ENCODE measurements at regions not wholly inside any gene's neighbourhood (a gene's known extent, or its start where the extent isn't known, plus 50 kb on each side); places are given as distances from the start of the nearest gene placed in this dataset.

- Histone ChIP-seq H3K9me2 (replicated peaks; ENCODE audit: insufficient read depth) (no peaks in the 10 kb centered on the region), H3K36me3 (replicated peaks; ENCODE audit: insufficient read depth, low read depth) (no peaks in the 10 kb centered on the region), H3K9me3 (ENCODE audit: low read depth) (no peaks in the 10 kb centered on the region), H3K27ac (no peak overlapping the region), H3K4me2 (no peak overlapping the region), H3K4me1 (ENCODE audit: insufficient read depth) (no peaks in the 10 kb centered on the region), H3K27me3 (no peaks in the 10 kb centered on the region), H3K79me2 (no peaks in the 10 kb centered on the region), H2AFZ (no peak overlapping the region), H4K20me1 (ENCODE audit: insufficient read depth, poor library complexity, severe bottlenecking) (no peaks in the 10 kb centered on the region), H3K4me3 (no peak overlapping the region)
- no peak for DNase-seq (ENCODE audit: low spot score)
- WGBS (ENCODE audit: low lambda C conversion rate, missing lambda C conversion rate), result 6% methylated on average over 1 of the region's 1 CpG
- no peak for TF ChIP-seq CTCF (IDR thresholded peaks at IDR 0.05; ENCODE audit: poor library complexity)
- TF ChIP-seq EZH2 (IDR thresholded peaks at IDR 0.05; ENCODE audit: borderline replicate concordance), result no peak
- TF ChIP-seq EZH2phosphoT487 (IDR thresholded peaks at IDR 0.05; ENCODE audit: low read depth, severe bottlenecking, unreplicated experiment), result no peak
These were observed 205.5 kb downstream of the MFSD1 start for GRCh38 chr3:159007331-159007730.

- TF ChIP-seq EZH2 (IDR thresholded peaks at IDR 0.05; ENCODE audit: borderline replicate concordance) (no peak), CTCF (IDR thresholded peaks at IDR 0.05; ENCODE audit: poor library complexity) (no peak), EZH2phosphoT487 (IDR thresholded peaks at IDR 0.05; ENCODE audit: low read depth, severe bottlenecking, unreplicated experiment) (no peak)
- H3K27ac ChIP-seq, result no peak overlapping the region
- no peak overlapping the region for H3K4me3 ChIP-seq
- H3K79me2 ChIP-seq, result no peaks in the 10 kb centered on the region
- 63% methylated on average over 4 of the region's 4 CpGs for WGBS (ENCODE audit: low lambda C conversion rate, missing lambda C conversion rate)
- no peaks in the 10 kb centered on the region for H4K20me1 ChIP-seq (ENCODE audit: insufficient read depth, poor library complexity, severe bottlenecking)
- no peaks in the 10 kb centered on the region for H3K9me3 ChIP-seq (ENCODE audit: low read depth)
- H3K9me2 ChIP-seq (replicated peaks; ENCODE audit: insufficient read depth), result no peaks in the 10 kb centered on the region
- no peak overlapping the region for H3K4me2 ChIP-seq
- no peaks in the 10 kb centered on the region for H3K36me3 ChIP-seq (replicated peaks; ENCODE audit: insufficient read depth, low read depth)
- no peaks in the 10 kb centered on the region for H3K4me1 ChIP-seq (ENCODE audit: insufficient read depth)
- no peak overlapping the region for H2AFZ ChIP-seq
- no peak for DNase-seq (ENCODE audit: low spot score)
- H3K27me3 ChIP-seq, result no peaks in the 10 kb centered on the region
These were observed 206.5 kb downstream of the MFSD1 start for GRCh38 chr3:159008401-159008800.

GRCh38 chr3:159018341-159018740 lies 216.5 kb downstream of the MFSD1 start:
- H3K36me3 ChIP-seq (replicated peaks; ENCODE audit: insufficient read depth, low read depth), result no peaks in the 10 kb centered on the region
- no peak overlapping the region for H2AFZ ChIP-seq
- WGBS (ENCODE audit: low lambda C conversion rate, missing lambda C conversion rate), result 73% methylated on average over 2 of the region's 2 CpGs

More at GRCh38 chr3:159018341-159018740, 216.5 kb downstream of the MFSD1 start:
- H3K27me3 ChIP-seq, result no peaks in the 10 kb centered on the region
- peaks cover 6% of the 10 kb centered on the region for H3K9me3 ChIP-seq (ENCODE audit: low read depth)
- H3K4me3 ChIP-seq, result no peak overlapping the region
- H3K79me2 ChIP-seq, result no peaks in the 10 kb centered on the region
- H4K20me1 ChIP-seq (ENCODE audit: insufficient read depth, poor library complexity, severe bottlenecking), result no peaks in the 10 kb centered on the region
- TF ChIP-seq CTCF (IDR thresholded peaks at IDR 0.05; ENCODE audit: poor library complexity) (no peak), EZH2 (IDR thresholded peaks at IDR 0.05; ENCODE audit: borderline replicate concordance) (no peak), EZH2phosphoT487 (IDR thresholded peaks at IDR 0.05; ENCODE audit: low read depth, severe bottlenecking, unreplicated experiment) (no peak)
- no peaks in the 10 kb centered on the region for H3K4me1 ChIP-seq (ENCODE audit: insufficient read depth)
- H3K9me2 ChIP-seq (replicated peaks; ENCODE audit: insufficient read depth), result no peaks in the 10 kb centered on the region
- H3K4me2 ChIP-seq, result no peak overlapping the region
- H3K27ac ChIP-seq, result no peak overlapping the region
- no peak for DNase-seq (ENCODE audit: low spot score)

Data from hepatocyte (in vitro differentiated cells).